Testis (tissue), 2 donors: ENCODE measurements at regions not wholly inside any gene's neighbourhood (a gene's known extent, or its start where the extent isn't known, plus 50 kb on each side); places are given as distances from the start of the nearest gene placed in this dataset.

Experiments
- DNase-seq: peaks from one replicate; pipeline ENCODE4 v3.0.0-alpha.2; 2019
- H3K27ac ChIP-seq, 2 donors: fragments of 200-600 bp; sonication (generic); one replicate each; pipeline ENCODE4 v1.5.1; 2019
- H3K27me3 ChIP-seq: fragments of 200-600 bp; sonication (generic); one replicate; pipeline ENCODE4 v1.5.1; 2019
- H3K36me3 ChIP-seq: fragments of 200-600 bp; sonication (generic); one replicate; pipeline ENCODE4 v1.5.1; 2017; ENCODE audit warnings: low read depth; ENCODE audit errors: missing control alignments
- H3K4me1 ChIP-seq: fragments of 200-600 bp; sonication (generic); one replicate; pipeline ENCODE4 v1.5.1; 2019
- H3K4me3 ChIP-seq, 2 donors: fragments of 200-600 bp; sonication (generic); one replicate each; pipeline ENCODE4 v1.5.1; 2017 to 2019
- H3K9me3 ChIP-seq: fragments of 200-600 bp; sonication (generic); one replicate; pipeline ENCODE4 v1.5.1; 2017
- POLR2A ChIP-seq: fragments of 450-650 bp; IDR thresholded peaks from one replicate; pipeline ENCODE4 v1.6.1; 2017; ENCODE audit warnings: antibody characterized with exemption, mild to moderate bottlenecking, moderate library complexity
- WGBS, 2 donors: methylation state at CpG; one replicate each; pipeline ENCODE4 v1.1.5; 2018; 5-methylcytosine and 5-hydroxymethylcytosine counted together
- intact Hi-C: fragments of 100-400 bp; cut with DNase I; formaldehyde crosslinking; loops from one replicate; pipeline ENCODE4 v1.15.1; 2023; ENCODE audit warnings: low total_unique reads
- TF ChIP-seq, protein P1 (sequence below), 3 experiments: fragments of 450-650 bp in 2 of 3; fragments of 200-600 bp in 1 of 3; sonication (generic) in 1 of 3; IDR thresholded peaks; one replicate each; pipeline ENCODE4 v1.5.1; 2016 to 2019; ENCODE audit warnings: antibody characterized with exemption in 3 of 3, mild to moderate bottlenecking in 2 of 3, moderate library complexity in 1 of 3

DNA sequence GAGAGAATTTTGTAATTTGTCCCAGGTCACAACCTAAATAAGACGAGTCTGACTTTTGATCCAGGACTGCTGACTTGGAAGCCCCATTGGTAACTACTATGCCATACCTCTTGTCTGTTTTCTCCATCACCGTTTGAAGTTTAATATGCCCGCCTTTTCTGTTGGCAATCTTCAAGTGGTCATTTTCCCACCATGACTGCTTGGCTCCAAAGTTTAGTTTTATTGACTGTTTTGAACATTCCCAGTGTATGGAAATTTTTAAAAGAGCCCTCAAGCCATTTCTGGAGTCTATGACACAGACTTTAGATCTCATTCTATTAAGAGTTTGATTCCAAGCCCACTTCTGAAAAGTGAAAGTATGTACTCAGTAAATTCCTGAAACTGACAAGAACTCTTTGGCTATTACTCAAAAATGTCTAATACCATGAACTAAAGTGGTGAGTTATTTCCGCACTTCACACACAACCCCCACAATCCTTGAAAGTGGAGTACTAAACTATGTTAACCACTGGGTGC lies 136.7 kb upstream of the ADAMTS9 start:
- Histone ChIP-seq H3K27ac (no peak overlapping the region), H3K4me3 (no peak overlapping the region), H3K9me3 (no peaks in the 10 kb centered on the region), H3K27me3 (no peaks in the 10 kb centered on the region), H3K4me1 (no peaks in the 10 kb centered on the region), H3K36me3 (no peaks in the 10 kb centered on the region)
- intact Hi-C loops: no loop called here
- DNase-seq: no peak
- WGBS, 2 donors: 82 to 84% methylated on average over 4 of the region's 4 CpGs
- TF ChIP-seq, protein P1, sequence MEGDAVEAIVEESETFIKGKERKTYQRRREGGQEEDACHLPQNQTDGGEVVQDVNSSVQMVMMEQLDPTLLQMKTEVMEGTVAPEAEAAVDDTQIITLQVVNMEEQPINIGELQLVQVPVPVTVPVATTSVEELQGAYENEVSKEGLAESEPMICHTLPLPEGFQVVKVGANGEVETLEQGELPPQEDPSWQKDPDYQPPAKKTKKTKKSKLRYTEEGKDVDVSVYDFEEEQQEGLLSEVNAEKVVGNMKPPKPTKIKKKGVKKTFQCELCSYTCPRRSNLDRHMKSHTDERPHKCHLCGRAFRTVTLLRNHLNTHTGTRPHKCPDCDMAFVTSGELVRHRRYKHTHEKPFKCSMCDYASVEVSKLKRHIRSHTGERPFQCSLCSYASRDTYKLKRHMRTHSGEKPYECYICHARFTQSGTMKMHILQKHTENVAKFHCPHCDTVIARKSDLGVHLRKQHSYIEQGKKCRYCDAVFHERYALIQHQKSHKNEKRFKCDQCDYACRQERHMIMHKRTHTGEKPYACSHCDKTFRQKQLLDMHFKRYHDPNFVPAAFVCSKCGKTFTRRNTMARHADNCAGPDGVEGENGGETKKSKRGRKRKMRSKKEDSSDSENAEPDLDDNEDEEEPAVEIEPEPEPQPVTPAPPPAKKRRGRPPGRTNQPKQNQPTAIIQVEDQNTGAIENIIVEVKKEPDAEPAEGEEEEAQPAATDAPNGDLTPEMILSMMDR (IDR thresholded peaks at IDR 0.05): no peak
- no peak for TF ChIP-seq POLR2A

DNA sequence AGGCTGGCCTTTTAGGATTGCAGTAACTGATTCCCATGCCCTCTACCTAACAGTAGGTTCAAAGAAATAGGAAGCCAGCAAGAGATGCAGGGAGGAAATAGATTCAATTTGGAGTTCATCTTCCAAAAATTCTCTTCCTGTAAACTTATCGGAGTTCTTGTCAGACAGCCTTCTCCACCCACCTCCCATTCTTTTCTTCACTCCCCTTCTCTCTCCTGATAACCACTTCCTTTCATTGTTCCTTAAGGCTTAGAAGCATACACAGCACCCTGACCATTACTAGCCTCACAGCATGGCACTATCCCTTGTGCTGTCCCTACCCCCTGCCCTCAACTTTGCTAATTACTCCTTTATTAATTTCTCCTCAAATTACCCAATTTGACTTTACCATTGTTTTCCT lies 130.4 kb upstream of the ADAMTS9 start:
- Histone ChIP-seq H3K4me1 (peaks cover 17% of the 10 kb centered on the region), H3K36me3 (no peaks in the 10 kb centered on the region), H3K4me3 (no peak overlapping the region), H3K27me3 (no peaks in the 10 kb centered on the region), H3K27ac (no peak overlapping the region), H3K9me3 (no peaks in the 10 kb centered on the region)
- 89 to 94% methylated on average over 1 of the region's 1 CpG for WGBS, 2 donors
- TF ChIP-seq, protein P1 (IDR thresholded peaks at IDR 0.05): no peak
- TF ChIP-seq POLR2A: no peak
- DNase-seq: no peak
- intact Hi-C loops: no loop called here

DNA sequence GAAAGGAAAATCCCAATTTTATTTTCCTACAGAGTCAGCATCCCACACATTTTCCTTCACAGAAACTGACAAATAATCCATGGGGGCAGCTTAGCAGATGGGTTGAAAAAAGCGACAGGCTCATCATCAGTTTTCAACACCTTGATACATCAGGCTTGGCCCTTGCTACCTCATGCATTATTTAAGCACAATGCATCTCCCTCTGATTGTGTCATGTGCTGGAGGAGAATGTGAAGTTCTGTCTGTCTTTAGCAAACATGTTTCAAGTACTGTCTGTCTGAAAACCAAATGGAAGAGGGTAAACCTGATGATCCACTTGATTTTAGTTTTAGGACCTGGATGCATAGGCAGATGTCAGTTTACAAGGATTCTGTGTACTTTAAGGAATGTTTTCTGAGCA lies 128.6 kb upstream of the ADAMTS9 start:
- H3K4me3 ChIP-seq: no peak overlapping the region
- H3K27me3 ChIP-seq: no peaks in the 10 kb centered on the region
- H3K4me1 ChIP-seq: peaks cover 17% of the 10 kb centered on the region
- DNase-seq: no peak
- H3K9me3 ChIP-seq: no peaks in the 10 kb centered on the region
- 87 to 90% methylated on average over 1 of the region's 1 CpG for WGBS, 2 donors
- no peak overlapping the region for H3K27ac ChIP-seq
- TF ChIP-seq POLR2A: no peak
- TF ChIP-seq, protein P1 (IDR thresholded peaks at IDR 0.05): no peak
- intact Hi-C loops: no loop called here
- no peaks in the 10 kb centered on the region for H3K36me3 ChIP-seq

DNA sequence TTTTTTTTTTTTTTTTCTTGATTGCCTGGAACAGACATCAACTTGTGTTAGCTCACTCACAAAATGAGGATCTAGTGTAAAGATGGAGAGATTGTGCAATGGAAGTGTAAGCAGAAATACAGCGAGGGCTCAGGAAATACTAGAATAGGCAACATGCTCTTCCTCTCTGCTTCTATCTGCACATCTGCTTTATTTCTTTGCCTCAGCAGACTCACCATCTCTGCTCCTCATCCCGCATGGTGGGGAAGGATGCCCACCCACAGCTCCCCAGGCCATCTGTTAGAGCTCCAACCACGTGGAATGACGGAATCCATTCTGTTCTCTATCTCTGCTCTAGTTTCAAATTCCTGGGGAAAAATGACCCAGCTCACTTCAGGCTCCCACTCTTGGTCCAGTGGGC lies 128.0 kb upstream of the ADAMTS9 start:
- intact Hi-C loops: no loop called here
- Histone ChIP-seq H3K27me3 (no peaks in the 10 kb centered on the region), H3K4me3 (no peak overlapping the region), H3K4me1 (peaks cover 17% of the 10 kb centered on the region), H3K27ac (no peak overlapping the region), H3K36me3 (no peaks in the 10 kb centered on the region), H3K9me3 (no peaks in the 10 kb centered on the region)
- 84 to 85% methylated on average over 4 of the region's 4 CpGs for WGBS, 2 donors
- TF ChIP-seq POLR2A: no peak
- TF ChIP-seq, protein P1 (IDR thresholded peaks at IDR 0.05): no peak
- DNase-seq: no peak

DNA sequence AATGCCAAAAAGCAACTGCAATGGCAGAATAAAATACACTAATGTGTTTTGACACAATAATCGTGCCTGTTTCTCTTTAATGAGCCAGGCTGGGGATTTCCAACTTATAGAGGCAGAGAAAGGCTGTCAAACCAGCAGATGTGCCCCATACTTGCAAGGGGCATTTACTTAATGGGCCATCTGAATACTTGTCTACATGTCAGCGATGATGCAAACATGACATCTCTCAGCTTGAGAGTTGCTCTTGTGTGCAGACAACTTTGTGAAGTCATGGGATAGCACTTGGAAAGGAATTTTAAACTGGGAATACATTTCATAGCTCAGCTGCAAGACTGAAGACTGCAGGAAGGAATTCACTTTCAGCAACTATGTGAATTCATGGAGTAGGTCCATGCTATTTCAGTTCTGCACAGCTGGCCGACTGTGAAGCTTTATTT lies 127.4 kb upstream of the ADAMTS9 start:
- intact Hi-C loops: no loop called here
- DNase-seq: no peak
- WGBS, 2 donors: 39 to 51% methylated on average over 3 of the region's 3 CpGs

More for the DNA sequence above, 127.4 kb upstream of the ADAMTS9 start:
- H3K9me3 ChIP-seq: no peaks in the 10 kb centered on the region
- TF ChIP-seq, protein P1 (IDR thresholded peaks at IDR 0.05): no peak
- TF ChIP-seq POLR2A: no peak
- no peak overlapping the region for H3K27ac ChIP-seq
- H3K36me3 ChIP-seq: no peaks in the 10 kb centered on the region
- no peaks in the 10 kb centered on the region for H3K27me3 ChIP-seq
- H3K4me3 ChIP-seq: no peak overlapping the region
- peaks cover 17% of the 10 kb centered on the region for H3K4me1 ChIP-seq
